Panc1 (cell line): ENCODE measurements at regions not wholly inside any gene's neighbourhood (a gene's known extent, or its start where the extent isn't known, plus 50 kb on each side); places are given as distances from the start of the nearest gene placed in this dataset.

ENCODE experiments used
- ATAC-seq: fragments of 200-7000 bp; cut with Tn5 transposase; 2 replicates; pipeline ENCODE4 v1.9.1; 2020; ENCODE audit warnings: mild to moderate bottlenecking, moderate library complexity
- BruUV-seq: library from RNA; stranded (reverse); fragments of 400-500 nt; replicated peaks from 2 replicates; lab custom pipeline; 2021; lab: Mats Ljungman, UMichigan
- CTCF ChIA-PET: fragments of 300-600 bp; sonication (Branson Sonifier 250); formaldehyde crosslinking; loops from one replicate; lab custom pipeline; 2022; ENCODE audit warnings: antibody characterized with exemption; lab: Charles Lee
- POLR2A ChIA-PET: fragments of 300-600 bp; sonication (Branson Sonifier 250); formaldehyde crosslinking; loops from one replicate; lab custom pipeline; 2022; ENCODE audit warnings: antibody characterized with exemption; lab: Charles Lee
- DNase-seq: peaks from one replicate; pipeline ENCODE4 v3.0.0-alpha.2; 2010; ENCODE audit warnings: low read depth, low spot score
- H3K27ac ChIP-seq: 2 replicates; pipeline ENCODE4 v1.5.1; 2011; ENCODE audit warnings: mild to moderate bottlenecking, low read length, inconsistent platforms
- H3K27me3 ChIP-seq: fragments of 200-500 bp; sonication (Bioruptor generic); 2 replicates; pipeline ENCODE4 v1.6.0; 2014; ENCODE audit warnings: low read length, inconsistent platforms; ENCODE audit not compliant: control insufficient read depth, insufficient read depth
- H3K36me3 ChIP-seq: fragments of 200-500 bp; sonication (Bioruptor generic); 2 replicates; pipeline ENCODE4 v1.5.1; 2014; ENCODE audit warnings: inconsistent platforms, mild to moderate bottlenecking, low read length, moderate library complexity; ENCODE audit not compliant: control insufficient read depth, insufficient read depth
- H3K4me1 ChIP-seq: 2 replicates; pipeline ENCODE4 v1.5.1; 2011; ENCODE audit warnings: inconsistent platforms, mild to moderate bottlenecking, low read length, moderate library complexity; ENCODE audit not compliant: control insufficient read depth, insufficient read depth
- H3K4me3 ChIP-seq, 2 experiments: 2 replicates each; pipeline ENCODE4 v1.5.1; 2011 to 2012; ENCODE audit warnings: low read depth in 2 of 2, low read length in 2 of 2, mild to moderate bottlenecking in 2 of 2, inconsistent platforms in 1 of 2, moderate library complexity in 1 of 2
- H3K9me3 ChIP-seq: fragments of 200-500 bp; sonication (Bioruptor generic); 2 replicates; pipeline ENCODE4 v1.5.1; 2014; ENCODE audit warnings: low read depth, mild to moderate bottlenecking, inconsistent platforms, low read length, moderate library complexity; ENCODE audit not compliant: control insufficient read depth, insufficient read depth
- CTCF ChIP-seq: fragments of 450-650 bp; IDR thresholded peaks from 2 replicates; pipeline ENCODE4 v1.5.1; 2017; ENCODE audit warnings: mild to moderate bottlenecking
- POLR2AphosphoS5 ChIP-seq: IDR thresholded peaks from 2 replicates; pipeline ENCODE4 v1.6.1; 2012; ENCODE audit warnings: mild to moderate bottlenecking, low read depth, low read length, moderate library complexity
- REST ChIP-seq, 2 experiments: IDR thresholded peaks; 2 replicates each; pipeline ENCODE4 v1.6.1; 2011 to 2012; ENCODE audit warnings: low read depth in 2 of 2, control low read depth in 1 of 2, low read length in 1 of 2, mild to moderate bottlenecking in 1 of 2, moderate library complexity in 1 of 2; ENCODE audit not compliant: insufficient read depth in 1 of 2
- SIN3A ChIP-seq: IDR thresholded peaks from 2 replicates; pipeline ENCODE4 v1.6.1; 2012; ENCODE audit warnings: low read depth, mild to moderate bottlenecking, low read length, moderate library complexity, borderline replicate concordance; ENCODE audit not compliant: insufficient read depth
- TCF7L2 ChIP-seq: IDR thresholded peaks from 2 replicates; pipeline ENCODE4 v1.6.1; 2011; ENCODE audit warnings: mild to moderate bottlenecking, low read depth, low read length, inconsistent platforms
- in situ Hi-C: cut with HindIII; loops from 2 replicates; pipeline ENCODE4 v1.10.0; 2016; ENCODE audit warnings: low sequenced_read_pairs, low pct_unique_long_range_greater_than_20kb
- intact Hi-C: fragments of 100-400 bp; cut with micrococcal nuclease; formaldehyde crosslinking; loops from one replicate; pipeline ENCODE4 v1.10.0; 2022; ENCODE audit not compliant: unreplicated experiment

GRCh38 chr12:40615590-40615989 lies 76.6 kb upstream of the CNTN1 start:
- Histone ChIP-seq H3K4me3 (no peak overlapping the region), H3K36me3 (no peaks in the 10 kb centered on the region), H3K27me3 (no peaks in the 10 kb centered on the region), H3K27ac (no peak overlapping the region), H3K4me1 (no peaks in the 10 kb centered on the region), H3K9me3 (no peaks in the 10 kb centered on the region)
- no peak for DNase-seq
- TF ChIP-seq TCF7L2 (no peak), REST (IDR thresholded peaks at IDR 0.05; ENCODE audit: insufficient read depth in 1 of 2, low read depth in 2 of 2, low read length in 1 of 2) (no peak), CTCF (no peak), SIN3A (no peak), POLR2AphosphoS5 (no peak)
- in situ Hi-C loops = no loop called here
- CTCF ChIA-PET = no interaction called here
- POLR2A ChIA-PET = no interaction called here
- BruUV-seq = no TSS peak
- no peak for ATAC-seq
- intact Hi-C loops = no loop called here

DNA sequence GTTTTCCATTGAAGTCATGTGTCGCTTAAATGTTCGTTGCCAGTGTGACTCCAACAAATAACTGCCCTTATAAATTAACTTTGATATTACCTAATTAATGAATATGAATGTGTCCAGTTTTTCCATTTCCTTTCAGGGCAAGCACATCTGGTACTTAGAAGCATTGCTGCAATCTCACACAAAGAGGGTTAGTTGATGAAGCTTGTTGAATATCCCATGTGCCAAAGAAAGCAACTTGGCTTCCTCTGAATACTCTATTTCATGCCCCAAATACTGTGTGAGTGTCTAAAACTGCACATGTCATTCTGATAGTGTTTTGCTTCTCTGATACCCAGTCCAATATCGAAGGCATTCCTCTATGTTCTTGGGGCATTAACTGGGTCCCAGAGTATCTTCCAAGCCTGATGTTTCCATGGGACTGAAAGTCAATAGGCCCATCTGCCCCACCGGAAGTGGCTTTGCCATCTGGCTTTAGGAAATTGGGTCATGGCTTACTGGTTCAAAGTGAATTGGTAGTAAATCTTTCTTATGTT lies 75.8 kb upstream of the CNTN1 start:
- in situ Hi-C loops (no loop called here), intact Hi-C loops (no loop called here)
- H3K9me3 ChIP-seq = no peaks in the 10 kb centered on the region
- no TSS peak for BruUV-seq
- TF ChIP-seq POLR2AphosphoS5 = no peak
- no peak for TF ChIP-seq CTCF
- no peak for TF ChIP-seq REST (IDR thresholded peaks at IDR 0.05; ENCODE audit: insufficient read depth in 1 of 2, low read depth in 2 of 2, low read length in 1 of 2)
- TF ChIP-seq SIN3A = no peak
- TF ChIP-seq TCF7L2 = no peak
- H3K27ac ChIP-seq = no peak overlapping the region
- no peaks in the 10 kb centered on the region for H3K27me3 ChIP-seq
- H3K4me3 ChIP-seq = no peak overlapping the region
- H3K36me3 ChIP-seq = no peaks in the 10 kb centered on the region
- ATAC-seq = no peak
- no peak for DNase-seq
- H3K4me1 ChIP-seq = no peaks in the 10 kb centered on the region
- ChIA-PET POLR2A (no interaction called here), CTCF (no interaction called here)
